NCI-H526 (cell line): ENCODE measurements at regions not wholly inside any gene's neighbourhood (a gene's known extent, or its start where the extent isn't known, plus 50 kb on each side); places are given as distances from the start of the nearest gene placed in this dataset.

Experiments
- DNase-seq, 2 experiments: peaks; one replicate each; lab custom pipeline; 2025; lab: John Stamatoyannopoulos, UW

- DNase-seq: no peak
Observed at GRCh38 chr4:42747971-42748370, 91.1 kb upstream of the ATP8A1 start.

GRCh38 chr4:42736527-42737195 is 79.8 kb upstream of the ATP8A1 start:
- no peak for DNase-seq

- no peak for DNase-seq
Observed at GRCh38 chr4:42733380-42733779, 76.5 kb upstream of the ATP8A1 start.

- no peak for DNase-seq
Observed at GRCh38 chr4:42732776-42733175, 75.9 kb upstream of the ATP8A1 start.

- no peak for DNase-seq
Observed at GRCh38 chr4:42729505-42730237, 72.8 kb upstream of the ATP8A1 start.

- DNase-seq: no peak
Observed at GRCh38 chr4:42724451-42724850, 67.5 kb upstream of the ATP8A1 start.

- no peak for DNase-seq
Observed at GRCh38 chr4:42720533-42720932, 63.6 kb upstream of the ATP8A1 start.

GRCh38 chr4:42719257-42719656 is 62.4 kb upstream of the ATP8A1 start:
- DNase-seq: no peak

- no peak for DNase-seq
Observed at GRCh38 chr4:42718336-42718735, 61.4 kb upstream of the ATP8A1 start.

GRCh38 chr4:42716996-42717395 is 60.1 kb upstream of the ATP8A1 start:
- no peak for DNase-seq

- no peak for DNase-seq
Observed at GRCh38 chr4:42715807-42716482, 59.0 kb upstream of the ATP8A1 start.

GRCh38 chr4:42713391-42713790 is 56.5 kb upstream of the ATP8A1 start:
- DNase-seq: no peak

- peak in 1 of 2 experiments; percentile 17 for DNase-seq
Observed at GRCh38 chr4:42712854-42713253, 55.9 kb upstream of the ATP8A1 start.

- DNase-seq: no peak
Observed at GRCh38 chr4:42711496-42711895, 54.6 kb upstream of the ATP8A1 start.

- no peak for DNase-seq
Observed at GRCh38 chr4:42710761-42711160, 53.9 kb upstream of the ATP8A1 start.

GRCh38 chr4:42710329-42710728 is 53.4 kb upstream of the ATP8A1 start:
- no peak for DNase-seq

GRCh38 chr4:42709392-42710065 is 52.6 kb upstream of the ATP8A1 start:
- DNase-seq: peak in 1 of 2 experiments; percentile 23

- DNase-seq: peak in 1 of 2 experiments; percentile 14
Observed at GRCh38 chr4:42708625-42709024, 51.7 kb upstream of the ATP8A1 start.
